Ishikawa (cell line): ENCODE measurements at regions not wholly inside any gene's neighbourhood (a gene's known extent, or its start where the extent isn't known, plus 50 kb on each side); places are given as distances from the start of the nearest gene placed in this dataset.

Source experiments
- CEBPB ChIP-seq: IDR thresholded peaks from 2 replicates; pipeline ENCODE4 v1.6.1; 2012
- CREB1 ChIP-seq: IDR thresholded peaks from 2 replicates; pipeline ENCODE4 v1.6.1; 2012; ENCODE audit warnings: low read depth
- EGR1 ChIP-seq: IDR thresholded peaks from 2 replicates; pipeline ENCODE4 v1.6.1; 2012
- EP300 ChIP-seq: IDR thresholded peaks from 2 replicates; pipeline ENCODE4 v1.6.1; 2012; ENCODE audit warnings: borderline replicate concordance
- FOXM1 ChIP-seq: IDR thresholded peaks from 2 replicates; pipeline ENCODE4 v1.6.1; 2012; ENCODE audit warnings: low read depth, borderline replicate concordance
- MAX ChIP-seq: IDR thresholded peaks from 2 replicates; pipeline ENCODE4 v1.6.1; 2012
- NFIC ChIP-seq: IDR thresholded peaks from 2 replicates; pipeline ENCODE4 v1.6.1; 2012
- RAD21 ChIP-seq: IDR thresholded peaks from 2 replicates; pipeline ENCODE4 v1.6.1; 2012; ENCODE audit warnings: low read depth
- REST ChIP-seq: IDR thresholded peaks from 2 replicates; pipeline ENCODE4 v1.6.1; 2012; ENCODE audit warnings: low read depth, mild to moderate bottlenecking
- TAF1 ChIP-seq: IDR thresholded peaks from 2 replicates; pipeline ENCODE4 v1.6.1; 2012; ENCODE audit warnings: low read depth, mild to moderate bottlenecking
- TCF12 ChIP-seq: IDR thresholded peaks from 2 replicates; pipeline ENCODE4 v1.6.1; 2012; ENCODE audit warnings: low read depth
- TEAD4 ChIP-seq: IDR thresholded peaks from 2 replicates; pipeline ENCODE4 v1.6.1; 2012
- YY1 ChIP-seq: IDR thresholded peaks from 2 replicates; pipeline ENCODE4 v1.6.1; 2012; ENCODE audit warnings: low read depth
- ZBTB7A ChIP-seq: IDR thresholded peaks from 2 replicates; pipeline ENCODE4 v1.6.1; 2012; ENCODE audit warnings: low read depth
- TF ChIP-seq, protein P1 (sequence below): IDR thresholded peaks from 2 replicates; pipeline ENCODE4 v1.6.1; 2012

- TF ChIP-seq NFIC = no peak
- no peak for TF ChIP-seq YY1
- no peak for TF ChIP-seq CREB1
- no peak for TF ChIP-seq EGR1
- TF ChIP-seq REST = no peak
- TF ChIP-seq CEBPB = no peak
- TF ChIP-seq EP300 = no peak
- no peak for TF ChIP-seq TAF1
- TF ChIP-seq TEAD4 = no peak
- TF ChIP-seq, protein P1, sequence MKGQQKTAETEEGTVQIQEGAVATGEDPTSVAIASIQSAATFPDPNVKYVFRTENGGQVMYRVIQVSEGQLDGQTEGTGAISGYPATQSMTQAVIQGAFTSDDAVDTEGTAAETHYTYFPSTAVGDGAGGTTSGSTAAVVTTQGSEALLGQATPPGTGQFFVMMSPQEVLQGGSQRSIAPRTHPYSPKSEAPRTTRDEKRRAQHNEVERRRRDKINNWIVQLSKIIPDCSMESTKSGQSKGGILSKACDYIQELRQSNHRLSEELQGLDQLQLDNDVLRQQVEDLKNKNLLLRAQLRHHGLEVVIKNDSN = no peak
- no peak for TF ChIP-seq TCF12
- no peak for TF ChIP-seq MAX
- no peak for TF ChIP-seq RAD21
- TF ChIP-seq ZBTB7A = no peak
- no peak for TF ChIP-seq FOXM1
These were observed 235.6 kb downstream of the PIK3C3 start for GRCh38 chr18:42190643-42191042.

GRCh38 chr18:42192251-42193248, 237.5 kb downstream of the PIK3C3 start:
- TF ChIP-seq TEAD4 (no peak), YY1 (no peak), NFIC (no peak), MAX (no peak), TCF12 (no peak), CEBPB (no peak), ZBTB7A (no peak), CREB1 (no peak), REST (no peak), EGR1 (no peak), EP300 (no peak), TAF1 (no peak), FOXM1 (no peak), RAD21 (no peak)
- TF ChIP-seq, protein P1 = no peak

DNA sequence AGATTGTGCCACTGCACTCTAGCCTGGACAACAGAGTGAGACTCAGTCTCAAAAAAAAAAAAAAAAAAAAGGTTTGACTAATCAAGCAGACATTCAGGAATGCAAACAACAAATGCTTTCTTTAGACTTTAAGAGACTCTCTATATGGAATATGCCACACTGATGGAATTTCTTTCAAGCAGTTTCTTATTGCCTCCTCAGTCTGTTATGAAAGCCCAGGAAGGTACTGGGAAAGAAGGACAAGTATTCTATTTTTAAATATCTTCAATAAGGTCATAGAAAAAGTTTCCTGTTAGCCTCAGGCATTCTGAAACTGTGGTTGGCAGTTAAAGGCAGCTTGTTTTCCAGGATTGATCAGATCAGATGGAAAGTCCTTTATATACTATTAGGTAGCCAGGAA, 241.6 kb downstream of the PIK3C3 start:
- TF ChIP-seq YY1 (no peak), FOXM1 (no peak), TAF1 (no peak), REST (no peak), CEBPB (no peak), CREB1 (no peak), TCF12 (no peak), EGR1 (no peak), MAX (no peak), ZBTB7A (no peak), TEAD4 (no peak), NFIC (no peak), EP300 (no peak), RAD21 (no peak)
- TF ChIP-seq, protein P1 = no peak
